ENCODE measurements at regions not wholly inside any gene's neighbourhood (a gene's known extent, or its start where the extent isn't known, plus 50 kb on each side); places are given as distances from the start of the nearest gene placed in this dataset.

DNA sequence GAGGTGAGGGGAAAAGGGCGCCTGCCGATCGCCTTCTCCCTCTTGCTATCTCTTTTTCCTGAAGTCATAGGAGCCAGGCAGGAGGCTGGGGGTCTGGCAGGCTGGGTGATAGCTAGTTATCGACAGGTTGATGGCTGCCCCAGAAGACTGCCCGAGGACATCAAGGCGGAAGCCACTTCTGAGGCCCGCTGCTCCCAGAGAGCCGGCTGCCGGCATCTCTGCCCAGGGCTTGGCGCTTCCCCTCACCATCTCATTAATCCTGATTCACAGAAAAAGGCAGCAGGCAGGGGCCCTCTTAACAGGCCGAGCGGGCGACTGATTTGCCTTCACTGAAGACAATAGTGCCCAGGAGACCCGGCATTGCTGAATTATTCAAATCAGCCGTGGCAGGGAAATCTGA, 124.2 kb downstream of the MIAT start:
- no peak overlapping the region for H3K9ac ChIP-seq (ENCODE audit: low read length)
- H4K20me1 ChIP-seq (ENCODE audit: insufficient read depth, low read length) = no peaks in the 10 kb centered on the region
- H3K27ac ChIP-seq (ENCODE audit: low read length) = no peak overlapping the region
- H3F3A ChIP-seq (ENCODE audit: insufficient read depth, low read length) = peaks cover 10% of the 10 kb centered on the region
- no peaks in the 10 kb centered on the region for H3K79me2 ChIP-seq (ENCODE audit: low read length)
- TF ChIP-seq, protein P1, sequence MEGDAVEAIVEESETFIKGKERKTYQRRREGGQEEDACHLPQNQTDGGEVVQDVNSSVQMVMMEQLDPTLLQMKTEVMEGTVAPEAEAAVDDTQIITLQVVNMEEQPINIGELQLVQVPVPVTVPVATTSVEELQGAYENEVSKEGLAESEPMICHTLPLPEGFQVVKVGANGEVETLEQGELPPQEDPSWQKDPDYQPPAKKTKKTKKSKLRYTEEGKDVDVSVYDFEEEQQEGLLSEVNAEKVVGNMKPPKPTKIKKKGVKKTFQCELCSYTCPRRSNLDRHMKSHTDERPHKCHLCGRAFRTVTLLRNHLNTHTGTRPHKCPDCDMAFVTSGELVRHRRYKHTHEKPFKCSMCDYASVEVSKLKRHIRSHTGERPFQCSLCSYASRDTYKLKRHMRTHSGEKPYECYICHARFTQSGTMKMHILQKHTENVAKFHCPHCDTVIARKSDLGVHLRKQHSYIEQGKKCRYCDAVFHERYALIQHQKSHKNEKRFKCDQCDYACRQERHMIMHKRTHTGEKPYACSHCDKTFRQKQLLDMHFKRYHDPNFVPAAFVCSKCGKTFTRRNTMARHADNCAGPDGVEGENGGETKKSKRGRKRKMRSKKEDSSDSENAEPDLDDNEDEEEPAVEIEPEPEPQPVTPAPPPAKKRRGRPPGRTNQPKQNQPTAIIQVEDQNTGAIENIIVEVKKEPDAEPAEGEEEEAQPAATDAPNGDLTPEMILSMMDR (IDR thresholded peaks at IDR 0.05; ENCODE audit: low read length) = no peak
- TF ChIP-seq EZH2phosphoT487 (IDR thresholded peaks at IDR 0.05; ENCODE audit: low read length) (no peak), EZH2 (optimal IDR thresholded peaks at IDR 0.05; ENCODE audit: low read depth, low read length) (no peak)
- peaks cover 5% of the 10 kb centered on the region; the same call in 1 of the 2 replicates for H3K36me3 ChIP-seq (replicated peaks; ENCODE audit: insufficient read depth, low read length)
- no peak for DNase-seq
- no peaks in the 10 kb centered on the region for H3K27me3 ChIP-seq (replicated peaks; ENCODE audit: insufficient read depth, low read length)
- no peaks in the 10 kb centered on the region for H3K9me2 ChIP-seq (replicated peaks; ENCODE audit: insufficient read depth, low read length)
- no peak overlapping the region for H3K4me3 ChIP-seq (ENCODE audit: low read length)
- H3K4me1 ChIP-seq (ENCODE audit: low read length) = peaks cover 16% of the 10 kb centered on the region
- no peak overlapping the region for H2AFZ ChIP-seq (ENCODE audit: low read length)
- H3K4me2 ChIP-seq (ENCODE audit: low read depth, low read length) = no peak overlapping the region
- H3K9me3 ChIP-seq (replicated peaks; ENCODE audit: insufficient read depth, low read length) = no peaks in the 10 kb centered on the region

DNA sequence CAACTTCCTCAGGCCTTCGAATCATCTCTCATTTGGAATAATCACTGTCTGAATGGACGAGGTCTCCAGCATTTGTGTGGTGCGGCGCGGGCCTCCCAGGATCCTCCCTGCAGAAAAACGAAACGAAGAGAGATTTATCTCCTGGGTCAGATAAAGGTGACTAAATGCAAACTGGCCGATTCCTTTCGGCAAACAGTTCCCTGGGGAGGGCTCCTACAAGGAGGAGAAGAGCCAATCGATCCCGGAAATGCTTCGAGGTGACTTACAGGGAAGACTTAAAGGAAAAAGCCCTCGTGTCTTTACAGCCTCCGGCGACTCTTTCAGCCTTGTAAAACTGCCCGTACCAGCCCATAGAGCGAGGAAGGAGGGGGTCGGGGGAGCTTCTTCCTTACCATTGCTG, 126.5 kb downstream of the MIAT start:
- H3F3A ChIP-seq (ENCODE audit: insufficient read depth, low read length) = peaks cover 10% of the 10 kb centered on the region
- no peaks in the 10 kb centered on the region for H3K27me3 ChIP-seq (replicated peaks; ENCODE audit: insufficient read depth, low read length)
- H3K4me2 ChIP-seq (ENCODE audit: low read depth, low read length) = no peak overlapping the region
- H2AFZ ChIP-seq (ENCODE audit: low read length) = no peak overlapping the region
- no peaks in the 10 kb centered on the region for H3K9me3 ChIP-seq (replicated peaks; ENCODE audit: insufficient read depth, low read length)
- no peak overlapping the region for H3K4me3 ChIP-seq (ENCODE audit: low read length)
- H3K27ac ChIP-seq (ENCODE audit: low read length) = no peak overlapping the region
- no peaks in the 10 kb centered on the region for H3K9me2 ChIP-seq (replicated peaks; ENCODE audit: insufficient read depth, low read length)
- peaks cover 5% of the 10 kb centered on the region; the same call in 1 of the 2 replicates for H3K36me3 ChIP-seq (replicated peaks; ENCODE audit: insufficient read depth, low read length)
- no peaks in the 10 kb centered on the region for H3K79me2 ChIP-seq (ENCODE audit: low read length)
- no peaks in the 10 kb centered on the region for H4K20me1 ChIP-seq (ENCODE audit: insufficient read depth, low read length)
- H3K9ac ChIP-seq (ENCODE audit: low read length) = no peak overlapping the region
- peaks cover 22% of the 10 kb centered on the region for H3K4me1 ChIP-seq (ENCODE audit: low read length)
- DNase-seq = no peak
- TF ChIP-seq EZH2 (optimal IDR thresholded peaks at IDR 0.05; ENCODE audit: low read depth, low read length) (no peak), EZH2phosphoT487 (IDR thresholded peaks at IDR 0.05; ENCODE audit: low read length) (no peak)
- TF ChIP-seq, protein P1 (IDR thresholded peaks at IDR 0.05; ENCODE audit: low read length) = no peak

DNA sequence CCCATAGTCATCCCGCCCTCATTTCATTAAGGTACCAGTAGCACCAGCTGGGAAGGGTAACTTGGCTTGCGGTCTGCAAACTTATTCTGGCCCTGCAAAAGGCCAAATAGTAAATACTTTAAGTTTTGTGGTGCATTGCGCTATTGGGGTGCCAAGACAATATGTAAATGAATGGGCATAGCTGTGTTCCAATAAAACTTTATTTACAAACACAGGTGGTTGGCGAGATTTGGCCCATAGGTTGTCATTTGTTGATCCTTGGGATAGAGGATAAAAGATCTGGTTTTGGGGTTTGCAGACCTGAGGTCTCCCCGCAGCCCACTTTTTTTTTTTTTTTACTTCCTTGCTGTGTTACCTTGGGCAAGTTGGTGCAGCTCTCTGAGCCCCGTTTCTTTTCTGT, 127.4 kb downstream of the MIAT start:
- Histone ChIP-seq H3F3A (ENCODE audit: insufficient read depth, low read length) (peaks cover 10% of the 10 kb centered on the region), H3K9me2 (replicated peaks; ENCODE audit: insufficient read depth, low read length) (no peaks in the 10 kb centered on the region), H3K36me3 (replicated peaks; ENCODE audit: insufficient read depth, low read length) (peaks cover 2% of the 10 kb centered on the region; the same call in 1 of the 2 replicates), H2AFZ (ENCODE audit: low read length) (no peak overlapping the region), H3K9me3 (replicated peaks; ENCODE audit: insufficient read depth, low read length) (no peaks in the 10 kb centered on the region), H3K4me1 (ENCODE audit: low read length) (peaks cover 22% of the 10 kb centered on the region), H3K9ac (ENCODE audit: low read length) (no peak overlapping the region), H3K27me3 (replicated peaks; ENCODE audit: insufficient read depth, low read length) (no peaks in the 10 kb centered on the region), H3K79me2 (ENCODE audit: low read length) (no peaks in the 10 kb centered on the region), H4K20me1 (ENCODE audit: insufficient read depth, low read length) (no peaks in the 10 kb centered on the region), H3K27ac (ENCODE audit: low read length) (no peak overlapping the region), H3K4me3 (ENCODE audit: low read length) (no peak overlapping the region), H3K4me2 (ENCODE audit: low read depth, low read length) (no peak overlapping the region)
- TF ChIP-seq, protein P1 (IDR thresholded peaks at IDR 0.05; ENCODE audit: low read length) = no peak
- TF ChIP-seq EZH2phosphoT487 (IDR thresholded peaks at IDR 0.05; ENCODE audit: low read length) = no peak
- no peak for TF ChIP-seq EZH2 (optimal IDR thresholded peaks at IDR 0.05; ENCODE audit: low read depth, low read length)
- DNase-seq = no peak

All from MM.1S (cell line).